ENCODE measurements at regions not wholly inside any gene's neighbourhood (a gene's known extent, or its start where the extent isn't known, plus 50 kb on each side); places are given as distances from the start of the nearest gene placed in this dataset.

DNA sequence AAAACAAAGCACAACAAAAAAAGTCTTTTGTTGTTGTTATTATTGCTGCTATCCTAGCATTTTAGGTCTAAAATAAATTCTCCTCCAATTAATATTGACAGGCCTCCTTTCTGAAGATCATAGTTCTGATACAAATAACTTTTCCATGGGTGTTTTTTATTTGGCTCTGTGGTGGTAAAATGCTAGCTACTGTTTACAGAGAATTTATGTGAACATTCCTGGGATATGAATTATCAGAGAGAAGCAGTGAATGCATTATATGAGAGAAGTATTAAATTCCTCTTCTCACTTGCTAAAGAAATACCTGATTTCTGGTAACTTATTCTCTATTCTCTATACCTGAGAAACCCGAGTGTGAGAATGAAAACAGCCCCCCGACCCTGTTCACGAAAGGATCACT lies 57.5 kb upstream of the TMCO5A start:
- no peak for DNase-seq (ENCODE audit: low spot score)

DNA sequence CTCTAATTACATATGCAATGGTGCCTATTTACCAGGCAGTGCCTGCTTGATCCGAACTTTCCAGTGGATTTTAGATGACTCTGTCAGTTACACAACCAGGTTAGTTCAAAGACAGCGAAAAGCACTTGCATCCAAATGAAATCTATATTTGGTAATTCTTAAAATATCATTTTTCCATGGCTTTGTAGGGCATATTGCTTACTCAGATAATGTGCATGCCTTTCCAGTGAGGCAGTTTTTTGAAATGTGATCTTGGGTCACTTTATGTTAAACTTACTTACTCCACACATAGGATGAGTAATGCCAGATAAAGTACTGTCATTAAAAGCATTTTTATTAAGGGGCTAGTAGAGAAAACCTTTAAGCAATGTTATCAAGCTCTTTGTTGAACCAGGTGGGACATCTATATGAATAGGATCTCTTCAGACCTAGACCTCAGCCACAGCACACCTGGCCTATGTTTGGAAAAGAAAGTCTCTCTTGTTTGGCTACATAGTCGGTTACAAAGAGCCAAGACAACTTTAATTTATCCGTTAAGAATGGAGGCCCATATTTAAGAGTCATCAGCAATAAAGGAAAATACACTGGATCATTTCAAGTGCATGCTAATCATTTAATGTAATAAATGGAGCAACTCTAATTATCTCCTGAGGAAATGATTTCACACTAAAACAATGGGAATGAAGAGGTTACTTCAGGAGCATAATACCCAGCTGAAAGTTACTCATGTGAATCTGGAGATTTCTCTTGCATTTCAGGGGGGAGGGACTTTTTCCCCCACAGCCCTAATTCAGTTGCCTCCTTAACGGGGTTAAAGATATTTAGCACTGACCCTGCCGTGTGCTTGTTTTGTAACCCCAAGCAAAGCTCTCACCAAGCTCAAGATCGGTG lies 56.3 kb upstream of the TMCO5A start:
- no peak for DNase-seq (ENCODE audit: low spot score)

- DNase-seq (ENCODE audit: low spot score) = peak; percentile 61
Measured at GRCh38 chr15:37880009-37880834, 54.2 kb upstream of the TMCO5A start.

- DNase-seq (ENCODE audit: low spot score) = no peak
Measured at GRCh38 chr15:37880835-37881153, 53.6 kb upstream of the TMCO5A start.

- DNase-seq (ENCODE audit: low spot score) = no peak
Measured at GRCh38 chr15:37881237-37882013, 53.0 kb upstream of the TMCO5A start.

GRCh38 chr15:37882640-37883039 lies 51.8 kb upstream of the TMCO5A start:
- no peak for DNase-seq (ENCODE audit: low spot score)

Data from NAMALWA (cell line).